Muscle of leg (tissue), 3 donors: ENCODE measurements at regions not wholly inside any gene's neighbourhood (a gene's known extent, or its start where the extent isn't known, plus 50 kb on each side); places are given as distances from the start of the nearest gene placed in this dataset.

Experiments
- DNase-seq: peaks from one replicate; pipeline ENCODE4 v3.0.0; 2013
- H3K27ac ChIP-seq: one replicate; pipeline ENCODE4 v1.5.1; 2013; ENCODE audit warnings: mild to moderate bottlenecking, low read length, control low read depth
- H3K27me3 ChIP-seq: one replicate; pipeline ENCODE4 v1.6.1; 2013; ENCODE audit warnings: low read length; ENCODE audit not compliant: control insufficient read depth, insufficient read depth
- H3K36me3 ChIP-seq: one replicate; pipeline ENCODE4 v1.6.1; 2013; ENCODE audit warnings: low read length; ENCODE audit not compliant: control insufficient read depth, insufficient read depth
- H3K4me1 ChIP-seq: one replicate; pipeline ENCODE4 v1.6.1; 2013; ENCODE audit warnings: low read length; ENCODE audit not compliant: control insufficient read depth, insufficient read depth
- H3K4me3 ChIP-seq: one replicate; pipeline ENCODE4 v1.5.1; 2013; ENCODE audit warnings: low read length, control low read depth
- H3K9me3 ChIP-seq: replicated peaks from 2 replicates; pipeline ENCODE4 v1.6.1; 2013; ENCODE audit warnings: low read depth, low read length; ENCODE audit not compliant: control insufficient read depth
- WGBS: methylation state at CpG from one replicate; pipeline ENCODE4 v1.1.5; 2013; ENCODE audit warnings: missing lambda C conversion rate; ENCODE audit not compliant: insufficient coverage; 5-methylcytosine and 5-hydroxymethylcytosine counted together

DNA sequence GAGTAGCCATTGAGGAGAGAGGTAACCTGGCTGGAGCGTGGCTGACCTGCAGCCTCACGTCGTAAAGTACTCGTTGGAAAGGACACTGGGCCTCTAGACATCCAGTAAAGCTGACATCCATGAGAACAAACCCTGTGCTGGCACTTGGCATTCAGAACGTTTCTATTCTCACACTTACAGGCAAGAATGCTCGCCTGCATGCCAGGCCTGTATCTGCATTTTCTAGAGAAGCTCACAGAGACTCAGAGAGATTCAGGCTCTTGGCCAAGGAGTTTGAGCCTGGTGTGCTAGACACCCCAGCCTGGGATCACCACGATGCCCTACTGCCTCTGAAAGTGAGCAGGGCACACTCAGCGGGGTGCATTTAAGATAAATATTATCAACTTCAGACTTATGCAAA, 379.8 kb upstream of the CDH4 start:
- Histone ChIP-seq H3K27me3 (peaks cover 3% of the 10 kb centered on the region), H3K4me1 (no peaks in the 10 kb centered on the region), H3K9me3 (no peaks in the 10 kb centered on the region), H3K27ac (no peak overlapping the region), H3K36me3 (no peaks in the 10 kb centered on the region), H3K4me3 (no peak overlapping the region)
- WGBS, result 66% methylated on average over 6 of the region's 8 CpGs
- DNase-seq, result no peak

DNA sequence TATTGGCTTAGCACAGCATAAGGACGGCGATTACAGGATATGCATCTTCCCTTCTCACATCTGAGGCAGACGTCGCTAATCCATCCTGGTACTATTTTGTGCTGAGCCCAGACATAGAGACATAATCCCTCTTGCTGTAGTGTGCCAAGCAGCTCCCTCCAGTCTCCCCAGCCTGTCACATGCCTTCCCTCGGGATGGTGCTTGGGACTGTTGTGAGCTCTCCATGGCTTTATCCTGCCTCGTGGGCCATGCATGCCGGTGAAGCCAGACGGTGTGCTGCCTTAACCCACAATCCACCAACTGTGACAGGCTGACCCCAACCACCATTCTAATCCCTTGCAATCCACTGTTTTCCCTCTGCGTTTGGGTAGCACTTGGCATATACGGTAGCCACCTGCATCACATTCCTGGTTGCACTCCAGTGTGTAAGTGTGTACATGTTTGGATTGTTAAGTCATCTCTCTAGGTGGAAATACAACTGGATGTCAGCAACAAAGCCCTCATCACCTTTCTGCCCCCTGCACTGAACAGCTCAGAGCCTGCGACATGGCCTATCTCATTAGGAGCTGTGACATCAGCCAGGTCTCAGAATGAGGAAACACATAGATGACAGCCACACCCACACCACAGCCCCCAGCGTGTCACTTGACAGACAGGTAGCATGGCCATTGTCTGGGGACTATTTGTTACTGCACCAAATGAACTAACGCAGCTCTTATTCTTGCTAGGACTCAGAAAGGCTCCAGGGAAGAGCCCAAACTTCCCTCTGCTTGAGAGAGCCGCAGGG, 374.8 kb upstream of the CDH4 start:
- WGBS, result 73% methylated on average over 9 of the region's 14 CpGs

DNA sequence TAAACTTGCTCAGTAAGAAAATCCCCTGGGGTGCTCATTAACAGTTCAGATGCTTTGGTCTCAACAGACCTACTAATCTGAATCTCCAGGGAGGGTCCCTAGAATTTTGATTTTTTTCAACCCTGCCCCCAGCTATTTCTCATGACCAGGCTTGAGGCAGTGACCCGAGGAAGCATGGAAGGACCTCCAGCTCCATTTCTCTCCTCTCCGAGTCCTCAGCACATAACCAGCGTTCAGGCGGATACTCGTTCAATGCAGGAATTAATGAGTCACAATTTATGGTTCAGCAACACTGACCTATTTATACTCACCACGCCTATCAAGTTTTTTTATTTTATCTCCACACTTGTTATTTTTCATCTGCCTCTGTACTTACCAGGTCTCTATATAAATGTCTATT, 369.2 kb upstream of the CDH4 start:
- 93% methylated on average over 3 of the region's 6 CpGs for WGBS
- Histone ChIP-seq H3K27me3 (no peaks in the 10 kb centered on the region), H3K9me3 (no peaks in the 10 kb centered on the region), H3K4me3 (no peak overlapping the region), H3K4me1 (no peaks in the 10 kb centered on the region), H3K36me3 (no peaks in the 10 kb centered on the region), H3K27ac (no peak overlapping the region)
- DNase-seq, result no peak

More for the DNA sequence above, 374.8 kb upstream of the CDH4 start:
- no peaks in the 10 kb centered on the region for H3K9me3 ChIP-seq
- no peaks in the 10 kb centered on the region for H3K4me1 ChIP-seq
- DNase-seq, result no peak
- H3K36me3 ChIP-seq, result no peaks in the 10 kb centered on the region
- H3K4me3 ChIP-seq, result no peak overlapping the region
- no peak overlapping the region for H3K27ac ChIP-seq
- no peaks in the 10 kb centered on the region for H3K27me3 ChIP-seq

DNA sequence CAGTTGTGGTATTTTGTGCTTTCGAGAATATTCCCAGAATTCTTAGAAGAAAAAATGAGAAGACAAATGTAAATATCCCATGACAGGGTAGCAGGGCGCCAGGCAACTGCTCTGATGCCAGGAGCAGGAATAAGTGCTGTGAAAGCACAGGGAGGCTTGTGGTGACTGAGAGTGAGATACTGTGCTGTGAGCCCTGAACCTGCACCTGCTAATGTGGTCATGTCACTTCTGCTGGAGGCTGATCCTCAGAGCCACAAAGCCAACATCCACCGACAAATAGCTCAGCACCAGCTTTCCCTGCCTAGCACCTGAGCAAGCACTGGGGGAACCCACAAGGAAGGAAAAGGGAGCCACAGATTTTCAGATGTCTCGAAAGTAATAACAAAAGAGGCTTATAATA, 368.6 kb upstream of the CDH4 start:
- WGBS, result 71% methylated on average over 1 of the region's 4 CpGs
- H3K9me3 ChIP-seq, result no peaks in the 10 kb centered on the region
- no peak overlapping the region for H3K27ac ChIP-seq
- DNase-seq, result no peak
- no peaks in the 10 kb centered on the region for H3K27me3 ChIP-seq
- no peaks in the 10 kb centered on the region for H3K36me3 ChIP-seq
- no peaks in the 10 kb centered on the region for H3K4me1 ChIP-seq
- no peak overlapping the region for H3K4me3 ChIP-seq

DNA sequence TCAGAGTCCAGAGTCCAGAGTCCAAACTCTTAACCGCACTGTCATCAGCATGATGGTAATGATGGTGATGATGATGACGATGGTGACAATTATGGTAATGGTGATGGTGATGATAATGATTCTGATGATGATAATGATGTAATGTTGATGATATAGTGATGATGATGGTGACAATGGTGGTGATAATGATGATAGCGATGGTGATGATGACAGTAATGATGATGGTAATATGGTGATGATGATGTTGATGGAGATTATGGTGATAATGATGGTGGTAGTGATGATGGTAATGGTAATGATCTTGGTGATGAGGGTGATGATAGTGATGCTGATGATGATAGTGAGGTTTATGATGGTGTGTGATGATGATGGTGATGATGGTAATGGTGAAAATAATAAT, 367.8 kb upstream of the CDH4 start:
- 100% methylated on average over 3 of the region's 3 CpGs for WGBS
- H3K36me3 ChIP-seq, result no peaks in the 10 kb centered on the region

GRCh38 chr20:60888771-60889170, 363.3 kb upstream of the CDH4 start:
- Histone ChIP-seq H3K4me3 (no peak overlapping the region), H3K36me3 (no peaks in the 10 kb centered on the region), H3K27ac (no peak overlapping the region), H3K27me3 (no peaks in the 10 kb centered on the region), H3K9me3 (no peaks in the 10 kb centered on the region), H3K4me1 (no peaks in the 10 kb centered on the region)
- peak; percentile 17 for DNase-seq
- WGBS, result 30% methylated on average over 7 of the region's 8 CpGs

More for the DNA sequence above, 367.8 kb upstream of the CDH4 start:
- no peak for DNase-seq
- H3K27ac ChIP-seq, result no peak overlapping the region
- no peaks in the 10 kb centered on the region for H3K9me3 ChIP-seq
- no peak overlapping the region for H3K4me3 ChIP-seq
- no peaks in the 10 kb centered on the region for H3K4me1 ChIP-seq
- H3K27me3 ChIP-seq, result no peaks in the 10 kb centered on the region

- WGBS, result 78% methylated on average over 1 of the region's 3 CpGs
- no peaks in the 10 kb centered on the region for H3K27me3 ChIP-seq
- no peak overlapping the region for H3K27ac ChIP-seq
- no peak overlapping the region for H3K4me3 ChIP-seq
- H3K4me1 ChIP-seq, result no peaks in the 10 kb centered on the region
- H3K9me3 ChIP-seq, result no peaks in the 10 kb centered on the region
- DNase-seq, result no peak
- no peaks in the 10 kb centered on the region for H3K36me3 ChIP-seq
Measured at GRCh38 chr20:60892095-60892813, 359.8 kb upstream of the CDH4 start.

DNA sequence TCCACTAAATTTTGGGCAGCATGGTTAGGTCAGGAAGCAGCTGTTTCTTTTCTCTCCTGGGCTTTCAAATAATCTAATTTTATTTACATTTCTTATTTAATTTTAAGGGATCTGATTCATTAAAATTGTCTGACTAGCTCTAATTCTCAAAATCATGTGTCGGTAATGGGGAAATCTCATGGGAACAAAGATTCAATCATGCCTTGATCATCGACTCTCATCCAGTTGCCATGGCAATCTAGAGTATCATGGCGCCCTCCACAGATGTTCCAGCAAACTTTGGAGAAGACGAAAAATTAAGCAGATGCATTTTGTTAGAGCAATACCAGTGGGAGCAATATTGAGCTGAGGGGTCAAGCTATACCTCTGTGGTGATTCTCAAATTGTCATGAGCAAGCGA, 358.0 kb upstream of the CDH4 start:
- no peaks in the 10 kb centered on the region for H3K9me3 ChIP-seq
- H3K27me3 ChIP-seq, result no peaks in the 10 kb centered on the region
- H3K4me1 ChIP-seq, result no peaks in the 10 kb centered on the region
- 62% methylated on average over 5 of the region's 5 CpGs for WGBS
- H3K36me3 ChIP-seq, result no peaks in the 10 kb centered on the region
- no peak overlapping the region for H3K27ac ChIP-seq
- DNase-seq, result peak; percentile 41
- H3K4me3 ChIP-seq, result no peak overlapping the region

GRCh38 chr20:60895363-60896079, 356.5 kb upstream of the CDH4 start:
- no peaks in the 10 kb centered on the region for H3K27me3 ChIP-seq
- H3K4me1 ChIP-seq, result no peaks in the 10 kb centered on the region
- H3K27ac ChIP-seq, result no peak overlapping the region
- 84% methylated on average over 5 of the region's 5 CpGs for WGBS
- DNase-seq, result no peak
- no peaks in the 10 kb centered on the region for H3K9me3 ChIP-seq
- H3K4me3 ChIP-seq, result no peak overlapping the region
- H3K36me3 ChIP-seq, result no peaks in the 10 kb centered on the region

DNA sequence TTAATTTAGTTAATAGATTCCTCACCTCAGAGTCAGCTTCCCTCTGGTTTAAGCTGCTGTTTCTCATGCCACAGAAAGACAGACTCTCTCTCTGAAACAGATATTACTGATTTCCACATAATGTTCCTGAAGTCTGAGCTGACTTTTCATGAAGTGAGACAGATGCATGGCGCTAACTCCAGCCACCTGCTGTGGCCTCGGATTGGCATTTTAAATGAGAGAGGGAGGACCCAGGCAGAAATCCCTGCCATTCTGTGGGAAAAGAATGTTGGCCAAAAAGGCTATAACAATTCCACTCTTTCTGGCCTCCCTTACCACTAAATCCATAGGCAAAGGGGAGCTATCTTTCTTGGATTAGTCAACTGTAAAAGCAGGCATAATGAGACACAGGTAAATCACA, 354.1 kb upstream of the CDH4 start:
- WGBS, result no CpG with 5 or more reads among the region's 2 CpGs
- Histone ChIP-seq H3K9me3 (peaks cover 7% of the 10 kb centered on the region), H3K4me1 (no peaks in the 10 kb centered on the region), H3K27me3 (no peaks in the 10 kb centered on the region), H3K27ac (no peak overlapping the region), H3K36me3 (no peaks in the 10 kb centered on the region), H3K4me3 (no peak overlapping the region)
- DNase-seq, result peak; percentile 27
